PC-3 (cell line): ENCODE measurements at regions not wholly inside any gene's neighbourhood (a gene's known extent, or its start where the extent isn't known, plus 50 kb on each side); places are given as distances from the start of the nearest gene placed in this dataset.

Experiments used
- EZH2 ChIP-seq: fragments of 300-600 bp; sonication (generic); IDR thresholded peaks from one replicate; pipeline ENCODE4 v1.6.1; 2017; ENCODE audit warnings: antibody characterized with exemption, mild to moderate bottlenecking, low read length; ENCODE audit not compliant: unreplicated experiment
- EZH2phosphoT487 ChIP-seq: fragments of 300-600 bp; sonication (generic); IDR thresholded peaks from 2 replicates; pipeline ENCODE4 v1.6.1; 2018; ENCODE audit warnings: mild to moderate bottlenecking, antibody characterized with exemption, low read length, borderline replicate concordance
- TF ChIP-seq, protein P1 (sequence below): fragments of 300-600 bp; sonication (generic); conservative IDR thresholded peaks from 2 replicates; pipeline ENCODE4 v1.5.1; 2017; ENCODE audit warnings: antibody characterized with exemption, low read depth, mild to moderate bottlenecking, low read length

DNA sequence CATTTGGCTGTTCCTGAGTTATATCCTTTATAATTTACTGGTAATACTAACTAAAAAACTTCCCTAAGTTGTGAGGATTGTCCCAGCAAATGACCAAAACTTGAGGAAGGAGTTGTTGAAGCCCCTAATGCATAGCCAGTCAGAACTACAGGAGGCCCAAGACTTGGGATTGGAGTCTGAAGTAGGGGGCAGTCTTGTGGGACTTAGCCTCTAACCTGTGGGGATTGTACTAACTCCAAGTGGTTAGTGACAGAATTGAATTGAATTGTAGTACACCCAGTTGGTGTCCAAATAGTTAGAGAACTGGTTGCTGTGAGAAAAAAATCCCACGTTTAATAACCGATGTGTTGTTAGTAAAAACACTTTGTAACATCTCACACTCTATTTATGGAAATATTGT is 1506.3 kb downstream of the ADGRL3 start:
- TF ChIP-seq, protein P1, sequence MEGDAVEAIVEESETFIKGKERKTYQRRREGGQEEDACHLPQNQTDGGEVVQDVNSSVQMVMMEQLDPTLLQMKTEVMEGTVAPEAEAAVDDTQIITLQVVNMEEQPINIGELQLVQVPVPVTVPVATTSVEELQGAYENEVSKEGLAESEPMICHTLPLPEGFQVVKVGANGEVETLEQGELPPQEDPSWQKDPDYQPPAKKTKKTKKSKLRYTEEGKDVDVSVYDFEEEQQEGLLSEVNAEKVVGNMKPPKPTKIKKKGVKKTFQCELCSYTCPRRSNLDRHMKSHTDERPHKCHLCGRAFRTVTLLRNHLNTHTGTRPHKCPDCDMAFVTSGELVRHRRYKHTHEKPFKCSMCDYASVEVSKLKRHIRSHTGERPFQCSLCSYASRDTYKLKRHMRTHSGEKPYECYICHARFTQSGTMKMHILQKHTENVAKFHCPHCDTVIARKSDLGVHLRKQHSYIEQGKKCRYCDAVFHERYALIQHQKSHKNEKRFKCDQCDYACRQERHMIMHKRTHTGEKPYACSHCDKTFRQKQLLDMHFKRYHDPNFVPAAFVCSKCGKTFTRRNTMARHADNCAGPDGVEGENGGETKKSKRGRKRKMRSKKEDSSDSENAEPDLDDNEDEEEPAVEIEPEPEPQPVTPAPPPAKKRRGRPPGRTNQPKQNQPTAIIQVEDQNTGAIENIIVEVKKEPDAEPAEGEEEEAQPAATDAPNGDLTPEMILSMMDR = no peak
- TF ChIP-seq EZH2phosphoT487 (no peak), EZH2 (no peak)
